ENCODE measurements at regions not wholly inside any gene's neighbourhood (a gene's known extent, or its start where the extent isn't known, plus 50 kb on each side); places are given as distances from the start of the nearest gene placed in this dataset.

- Histone ChIP-seq H3K36me3 (ENCODE audit: control insufficient read depth, insufficient read depth, low read length) (no peaks in the 10 kb centered on the region), H3K27ac (ENCODE audit: low read depth, low read length) (no peak overlapping the region), H3K9me3 (ENCODE audit: control insufficient read depth, insufficient read depth, low read length) (no peaks in the 10 kb centered on the region), H3K27me3 (ENCODE audit: control insufficient read depth, insufficient read depth, low read length) (no peaks in the 10 kb centered on the region), H3K9ac (ENCODE audit: low read depth, low read length) (no peak overlapping the region), H3K4me1 (ENCODE audit: control insufficient read depth, insufficient read depth, low read length) (no peaks in the 10 kb centered on the region), H3K4me3 (ENCODE audit: low read depth, low read length) (no peak overlapping the region)
Observed at GRCh38 chr4:28167411-28167810, 1306.8 kb downstream of the STIM2 start.

- Histone ChIP-seq H3K36me3 (ENCODE audit: control insufficient read depth, insufficient read depth, low read length) (no peaks in the 10 kb centered on the region), H3K4me1 (ENCODE audit: control insufficient read depth, insufficient read depth, low read length) (no peaks in the 10 kb centered on the region), H3K4me3 (ENCODE audit: low read depth, low read length) (no peak overlapping the region), H3K27ac (ENCODE audit: low read depth, low read length) (no peak overlapping the region), H3K9me3 (ENCODE audit: control insufficient read depth, insufficient read depth, low read length) (no peaks in the 10 kb centered on the region), H3K27me3 (ENCODE audit: control insufficient read depth, insufficient read depth, low read length) (no peaks in the 10 kb centered on the region), H3K9ac (ENCODE audit: low read depth, low read length) (no peak overlapping the region)
Observed at GRCh38 chr4:28176942-28177341, 1316.3 kb downstream of the STIM2 start.

GRCh38 chr4:28177641-28178040 is 1317.0 kb downstream of the STIM2 start:
- Histone ChIP-seq H3K9ac (ENCODE audit: low read depth, low read length) (no peak overlapping the region), H3K4me1 (ENCODE audit: control insufficient read depth, insufficient read depth, low read length) (no peaks in the 10 kb centered on the region), H3K27me3 (ENCODE audit: control insufficient read depth, insufficient read depth, low read length) (no peaks in the 10 kb centered on the region), H3K27ac (ENCODE audit: low read depth, low read length) (no peak overlapping the region), H3K36me3 (ENCODE audit: control insufficient read depth, insufficient read depth, low read length) (no peaks in the 10 kb centered on the region), H3K4me3 (ENCODE audit: low read depth, low read length) (no peak overlapping the region), H3K9me3 (ENCODE audit: control insufficient read depth, insufficient read depth, low read length) (no peaks in the 10 kb centered on the region)

- Histone ChIP-seq H3K9me3 (ENCODE audit: control insufficient read depth, insufficient read depth, low read length) (no peaks in the 10 kb centered on the region), H3K36me3 (ENCODE audit: control insufficient read depth, insufficient read depth, low read length) (no peaks in the 10 kb centered on the region), H3K27me3 (ENCODE audit: control insufficient read depth, insufficient read depth, low read length) (no peaks in the 10 kb centered on the region), H3K9ac (ENCODE audit: low read depth, low read length) (no peak overlapping the region), H3K27ac (ENCODE audit: low read depth, low read length) (no peak overlapping the region), H3K4me3 (ENCODE audit: low read depth, low read length) (no peak overlapping the region), H3K4me1 (ENCODE audit: control insufficient read depth, insufficient read depth, low read length) (no peaks in the 10 kb centered on the region)
Observed at GRCh38 chr4:28179126-28179525, 1318.5 kb downstream of the STIM2 start.

- Histone ChIP-seq H3K36me3 (ENCODE audit: control insufficient read depth, insufficient read depth, low read length) (no peaks in the 10 kb centered on the region), H3K4me3 (ENCODE audit: low read depth, low read length) (no peak overlapping the region), H3K27me3 (ENCODE audit: control insufficient read depth, insufficient read depth, low read length) (no peaks in the 10 kb centered on the region), H3K9me3 (ENCODE audit: control insufficient read depth, insufficient read depth, low read length) (peaks cover 12% of the 10 kb centered on the region; the same call in 1 of the 2 replicates), H3K4me1 (ENCODE audit: control insufficient read depth, insufficient read depth, low read length) (no peaks in the 10 kb centered on the region), H3K27ac (ENCODE audit: low read depth, low read length) (no peak overlapping the region), H3K9ac (ENCODE audit: low read depth, low read length) (no peak overlapping the region)
Observed at GRCh38 chr4:28209371-28209924, 1348.8 kb downstream of the STIM2 start.

GRCh38 chr4:28211676-28212470 is 1351.2 kb downstream of the STIM2 start:
- Histone ChIP-seq H3K27me3 (ENCODE audit: control insufficient read depth, insufficient read depth, low read length) (no peaks in the 10 kb centered on the region), H3K27ac (ENCODE audit: low read depth, low read length) (no peak overlapping the region), H3K4me1 (ENCODE audit: control insufficient read depth, insufficient read depth, low read length) (no peaks in the 10 kb centered on the region), H3K9me3 (ENCODE audit: control insufficient read depth, insufficient read depth, low read length) (no peaks in the 10 kb centered on the region), H3K9ac (ENCODE audit: low read depth, low read length) (no peak overlapping the region), H3K36me3 (ENCODE audit: control insufficient read depth, insufficient read depth, low read length) (no peaks in the 10 kb centered on the region), H3K4me3 (ENCODE audit: low read depth, low read length) (no peak overlapping the region)

GRCh38 chr4:28221536-28221935 is 1360.9 kb downstream of the STIM2 start:
- Histone ChIP-seq H3K36me3 (ENCODE audit: control insufficient read depth, insufficient read depth, low read length) (no peaks in the 10 kb centered on the region), H3K4me3 (ENCODE audit: low read depth, low read length) (no peak overlapping the region), H3K4me1 (ENCODE audit: control insufficient read depth, insufficient read depth, low read length) (peaks cover 15% of the 10 kb centered on the region), H3K27me3 (ENCODE audit: control insufficient read depth, insufficient read depth, low read length) (no peaks in the 10 kb centered on the region), H3K9me3 (ENCODE audit: control insufficient read depth, insufficient read depth, low read length) (no peaks in the 10 kb centered on the region), H3K27ac (ENCODE audit: low read depth, low read length) (no peak overlapping the region), H3K9ac (ENCODE audit: low read depth, low read length) (no peak overlapping the region)

- H3K9me3 ChIP-seq (ENCODE audit: control insufficient read depth, insufficient read depth, low read length): no peaks in the 10 kb centered on the region
- no peaks in the 10 kb centered on the region for H3K27me3 ChIP-seq (ENCODE audit: control insufficient read depth, insufficient read depth, low read length)
- H3K4me1 ChIP-seq (ENCODE audit: control insufficient read depth, insufficient read depth, low read length): peaks cover 43% of the 10 kb centered on the region
- H3K36me3 ChIP-seq (ENCODE audit: control insufficient read depth, insufficient read depth, low read length): no peaks in the 10 kb centered on the region
- no peak overlapping the region for H3K9ac ChIP-seq (ENCODE audit: low read depth, low read length)
- no peak overlapping the region for H3K27ac ChIP-seq (ENCODE audit: low read depth, low read length)
- H3K4me3 ChIP-seq (ENCODE audit: low read depth, low read length): no peak overlapping the region
Observed at GRCh38 chr4:28225050-28225449, 1364.4 kb downstream of the STIM2 start.

- Histone ChIP-seq H3K27ac (ENCODE audit: low read depth, low read length) (no peak overlapping the region), H3K9ac (ENCODE audit: low read depth, low read length) (no peak overlapping the region), H3K36me3 (ENCODE audit: control insufficient read depth, insufficient read depth, low read length) (no peaks in the 10 kb centered on the region), H3K4me1 (ENCODE audit: control insufficient read depth, insufficient read depth, low read length) (peaks cover 43% of the 10 kb centered on the region), H3K27me3 (ENCODE audit: control insufficient read depth, insufficient read depth, low read length) (no peaks in the 10 kb centered on the region), H3K4me3 (ENCODE audit: low read depth, low read length) (no peak overlapping the region), H3K9me3 (ENCODE audit: control insufficient read depth, insufficient read depth, low read length) (no peaks in the 10 kb centered on the region)
Observed at GRCh38 chr4:28225689-28226353, 1365.2 kb downstream of the STIM2 start.

GRCh38 chr4:28226962-28227361 is 1366.3 kb downstream of the STIM2 start:
- Histone ChIP-seq H3K27me3 (ENCODE audit: control insufficient read depth, insufficient read depth, low read length) (no peaks in the 10 kb centered on the region), H3K4me3 (ENCODE audit: low read depth, low read length) (no peak overlapping the region), H3K27ac (ENCODE audit: low read depth, low read length) (no peak overlapping the region), H3K9me3 (ENCODE audit: control insufficient read depth, insufficient read depth, low read length) (no peaks in the 10 kb centered on the region), H3K36me3 (ENCODE audit: control insufficient read depth, insufficient read depth, low read length) (no peaks in the 10 kb centered on the region), H3K4me1 (ENCODE audit: control insufficient read depth, insufficient read depth, low read length) (peaks cover 46% of the 10 kb centered on the region), H3K9ac (ENCODE audit: low read depth, low read length) (no peak overlapping the region)

GRCh38 chr4:28227764-28228163 is 1367.1 kb downstream of the STIM2 start:
- Histone ChIP-seq H3K4me3 (ENCODE audit: low read depth, low read length) (no peak overlapping the region), H3K27me3 (ENCODE audit: control insufficient read depth, insufficient read depth, low read length) (no peaks in the 10 kb centered on the region), H3K9me3 (ENCODE audit: control insufficient read depth, insufficient read depth, low read length) (no peaks in the 10 kb centered on the region), H3K36me3 (ENCODE audit: control insufficient read depth, insufficient read depth, low read length) (no peaks in the 10 kb centered on the region), H3K4me1 (ENCODE audit: control insufficient read depth, insufficient read depth, low read length) (peaks cover 50% of the 10 kb centered on the region), H3K27ac (ENCODE audit: low read depth, low read length) (no peak overlapping the region), H3K9ac (ENCODE audit: low read depth, low read length) (no peak overlapping the region)

Data from HUES48 (cell line).